GM23338 (cell line): ENCODE measurements at regions not wholly inside any gene's neighbourhood (a gene's known extent, or its start where the extent isn't known, plus 50 kb on each side); places are given as distances from the start of the nearest gene placed in this dataset.

Source experiments
- ATAC-seq: fragments of 200-7000 bp; cut with Tn5 transposase; 3 replicates; pipeline ENCODE4 v1.9.1; 2020
- DNase-seq: peaks from one replicate; pipeline ENCODE4 v3.0.0-alpha.2; 2015; ENCODE audit warnings: low spot score
- H2AFZ ChIP-seq: fragments of 200-600 bp; sonication (generic); 2 replicates; pipeline ENCODE4 v1.8.0; 2016; ENCODE audit warnings: antibody characterized with exemption, mild to moderate bottlenecking, moderate library complexity
- H3F3A ChIP-seq: fragments of 200-600 bp; sonication (generic); replicated peaks from 2 replicates; pipeline ENCODE4 v1.8.0; 2017; ENCODE audit warnings: antibody characterized with exemption, mixed run types, low read depth
- H3K27ac ChIP-seq: fragments of 200-600 bp; sonication (generic); 2 replicates; pipeline ENCODE4 v1.6.1; 2016; ENCODE audit warnings: low read depth
- H3K27me3 ChIP-seq: fragments of 200-600 bp; sonication (generic); 2 replicates; pipeline ENCODE4 v1.8.0; 2016; ENCODE audit warnings: mild to moderate bottlenecking, mixed run types, moderate library complexity; ENCODE audit not compliant: insufficient read depth
- H3K36me3 ChIP-seq: fragments of 200-600 bp; sonication (generic); 2 replicates; pipeline ENCODE4 v1.8.0; 2016; ENCODE audit warnings: mild to moderate bottlenecking; ENCODE audit not compliant: insufficient read depth
- H3K4me1 ChIP-seq: fragments of 200-600 bp; sonication (generic); 2 replicates; pipeline ENCODE4 v1.8.0; 2016; ENCODE audit warnings: mild to moderate bottlenecking, moderate library complexity; ENCODE audit not compliant: insufficient read depth
- H3K4me2 ChIP-seq: fragments of 200-600 bp; sonication (generic); 2 replicates; pipeline ENCODE4 v1.7.1; 2017; ENCODE audit warnings: mixed run types
- H3K4me3 ChIP-seq: fragments of 200-600 bp; sonication (generic); 2 replicates; pipeline ENCODE4 v1.6.1; 2016; ENCODE audit warnings: mixed run types
- H3K79me2 ChIP-seq: fragments of 200-600 bp; sonication (generic); replicated peaks from 2 replicates; pipeline ENCODE4 v1.8.0; 2017; ENCODE audit warnings: mild to moderate bottlenecking; ENCODE audit not compliant: insufficient read depth
- H3K9me2 ChIP-seq: fragments of 200-600 bp; sonication (generic); 2 replicates; pipeline ENCODE4 v1.8.0; 2017; ENCODE audit not compliant: insufficient read depth
- H4K20me1 ChIP-seq: fragments of 200-600 bp; sonication (generic); replicated peaks from 2 replicates; pipeline ENCODE4 v1.8.0; 2017; ENCODE audit warnings: mild to moderate bottlenecking; ENCODE audit not compliant: insufficient read depth
- H3K27ac Mint-ChIP-seq: 2 replicates; pipeline ENCODE4 v1.8.0; 2020; ENCODE audit warnings: inconsistent platforms, mild to moderate bottlenecking, moderate library complexity, mixed read lengths
- H3K27me3 Mint-ChIP-seq: 3 replicates; pipeline ENCODE4 v1.8.0; 2022; ENCODE audit warnings: low read depth, mild to moderate bottlenecking, moderate library complexity, mixed read lengths, inconsistent platforms; ENCODE audit not compliant: insufficient read depth, poor library complexity
- H3K36me3 Mint-ChIP-seq: 3 replicates; pipeline ENCODE4 v1.8.0; 2021; ENCODE audit warnings: low read depth, mild to moderate bottlenecking, inconsistent platforms, moderate library complexity, mixed read lengths
- H3K4me1 Mint-ChIP-seq: 3 replicates; pipeline ENCODE4 v1.8.0; 2020; ENCODE audit warnings: mild to moderate bottlenecking, inconsistent platforms, mixed read lengths
- H3K4me3 Mint-ChIP-seq: 3 replicates; pipeline ENCODE4 v1.8.0; 2021; ENCODE audit warnings: moderate library complexity, mild to moderate bottlenecking, inconsistent platforms, mixed read lengths
- H3K9me3 Mint-ChIP-seq: 3 replicates; pipeline ENCODE4 v1.8.0; 2020; ENCODE audit warnings: moderate library complexity, mild to moderate bottlenecking, inconsistent platforms, mixed read lengths
- ETS1 ChIP-seq: IDR thresholded peaks from 2 replicates; pipeline ENCODE4 v1.6.1; 2016; ENCODE audit warnings: antibody characterized with exemption
- EZH2 ChIP-seq: fragments of 200-600 bp; sonication (generic); IDR thresholded peaks from one replicate; pipeline ENCODE4 v1.8.0; 2017; ENCODE audit warnings: antibody characterized with exemption, mild to moderate bottlenecking, low read depth; ENCODE audit not compliant: unreplicated experiment
- EZH2phosphoT487 ChIP-seq: fragments of 200-600 bp; sonication (generic); IDR thresholded peaks from one replicate; pipeline ENCODE4 v1.8.1; 2018; ENCODE audit warnings: antibody characterized with exemption; ENCODE audit not compliant: unreplicated experiment
- JUNB ChIP-seq: IDR thresholded peaks from one replicate; pipeline ENCODE4 v1.6.1; 2016; ENCODE audit warnings: antibody characterized with exemption; ENCODE audit not compliant: unreplicated experiment
- NANOG ChIP-seq: IDR thresholded peaks from 2 replicates; pipeline ENCODE4 v1.6.1; 2016; ENCODE audit warnings: antibody characterized with exemption, borderline replicate concordance
- REST ChIP-seq: IDR thresholded peaks from one replicate; pipeline ENCODE4 v1.6.1; 2018; ENCODE audit warnings: antibody characterized with exemption; ENCODE audit not compliant: unreplicated experiment
- STAT1 ChIP-seq: IDR thresholded peaks from one replicate; pipeline ENCODE4 v1.6.1; 2016; ENCODE audit warnings: antibody characterized with exemption; ENCODE audit not compliant: unreplicated experiment
- ZNF114 ChIP-seq: fragments of 250-450 bp; sonication (Bioruptor Pico); IDR thresholded peaks from 2 replicates; pipeline ENCODE4 v1.5.0; 2020; ENCODE audit warnings: mild to moderate bottlenecking, moderate library complexity
- TF ChIP-seq, protein P1 (sequence below), 2 experiments: fragments of 200-600 bp in 1 of 2; sonication (generic) in 1 of 2; conservative IDR thresholded peaks; 2 replicates each; pipeline versions ENCODE4 v1.5.1 to v1.6.1; 2016 to 2017; ENCODE audit warnings: antibody characterized with exemption in 2 of 2, low read depth in 2 of 2, mild to moderate bottlenecking in 2 of 2, moderate library complexity in 1 of 2
- TF ChIP-seq, protein P2 (sequence below): fragments of 250-450 bp; sonication (Bioruptor Pico); IDR thresholded peaks from 2 replicates; pipeline ENCODE4 v1.5.0; 2020; ENCODE audit warnings: mild to moderate bottlenecking, moderate library complexity

DNA sequence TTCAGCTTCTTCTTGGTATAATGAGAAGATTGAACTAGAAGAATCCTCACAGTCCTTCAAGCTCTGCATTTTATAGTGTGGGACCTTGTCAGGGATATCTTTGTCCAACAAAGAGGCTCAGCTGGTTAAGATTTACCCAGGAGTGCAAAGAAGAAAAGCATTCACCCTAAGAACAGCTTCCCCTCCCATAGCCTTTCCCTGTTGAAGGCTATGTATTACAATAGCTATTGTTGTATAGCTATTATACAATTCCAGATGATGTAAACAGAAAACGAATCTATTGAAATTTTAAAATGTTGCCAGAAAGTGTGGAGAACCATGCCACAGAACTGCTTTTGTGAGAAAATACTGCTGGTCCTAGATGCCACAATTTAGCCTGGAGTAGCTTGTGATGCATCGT is 85.5 kb upstream of the CNKSR3 start:
- Histone ChIP-seq H4K20me1 (no peaks in the 10 kb centered on the region), H3K36me3 (no peaks in the 10 kb centered on the region), H2AFZ (no peak overlapping the region), H3F3A (no peaks in the 10 kb centered on the region), H3K27me3 (no peaks in the 10 kb centered on the region), H3K9me2 (0 out of 2 replicates have a peak, but pooled peaks cover 3% of the 10 kb centered on the region), H3K79me2 (no peaks in the 10 kb centered on the region), H3K4me1 (peaks cover 14% of the 10 kb centered on the region), H3K27ac (no peak overlapping the region), H3K4me2 (no peak overlapping the region; the same call in 1 of the 2 replicates), H3K4me3 (no peak overlapping the region)
- TF ChIP-seq EZH2phosphoT487 (no peak), ETS1 (no peak), STAT1 (no peak), NANOG (no peak), ZNF114 (CRISPR knock-in tag) (no peak), EZH2 (no peak), REST (no peak), JUNB (no peak)
- TF ChIP-seq, protein P1, sequence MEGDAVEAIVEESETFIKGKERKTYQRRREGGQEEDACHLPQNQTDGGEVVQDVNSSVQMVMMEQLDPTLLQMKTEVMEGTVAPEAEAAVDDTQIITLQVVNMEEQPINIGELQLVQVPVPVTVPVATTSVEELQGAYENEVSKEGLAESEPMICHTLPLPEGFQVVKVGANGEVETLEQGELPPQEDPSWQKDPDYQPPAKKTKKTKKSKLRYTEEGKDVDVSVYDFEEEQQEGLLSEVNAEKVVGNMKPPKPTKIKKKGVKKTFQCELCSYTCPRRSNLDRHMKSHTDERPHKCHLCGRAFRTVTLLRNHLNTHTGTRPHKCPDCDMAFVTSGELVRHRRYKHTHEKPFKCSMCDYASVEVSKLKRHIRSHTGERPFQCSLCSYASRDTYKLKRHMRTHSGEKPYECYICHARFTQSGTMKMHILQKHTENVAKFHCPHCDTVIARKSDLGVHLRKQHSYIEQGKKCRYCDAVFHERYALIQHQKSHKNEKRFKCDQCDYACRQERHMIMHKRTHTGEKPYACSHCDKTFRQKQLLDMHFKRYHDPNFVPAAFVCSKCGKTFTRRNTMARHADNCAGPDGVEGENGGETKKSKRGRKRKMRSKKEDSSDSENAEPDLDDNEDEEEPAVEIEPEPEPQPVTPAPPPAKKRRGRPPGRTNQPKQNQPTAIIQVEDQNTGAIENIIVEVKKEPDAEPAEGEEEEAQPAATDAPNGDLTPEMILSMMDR (conservative IDR thresholded peaks at IDR 0.05; ENCODE audit: low read depth in 2 of 2), result no peak
- TF ChIP-seq, protein P2, sequence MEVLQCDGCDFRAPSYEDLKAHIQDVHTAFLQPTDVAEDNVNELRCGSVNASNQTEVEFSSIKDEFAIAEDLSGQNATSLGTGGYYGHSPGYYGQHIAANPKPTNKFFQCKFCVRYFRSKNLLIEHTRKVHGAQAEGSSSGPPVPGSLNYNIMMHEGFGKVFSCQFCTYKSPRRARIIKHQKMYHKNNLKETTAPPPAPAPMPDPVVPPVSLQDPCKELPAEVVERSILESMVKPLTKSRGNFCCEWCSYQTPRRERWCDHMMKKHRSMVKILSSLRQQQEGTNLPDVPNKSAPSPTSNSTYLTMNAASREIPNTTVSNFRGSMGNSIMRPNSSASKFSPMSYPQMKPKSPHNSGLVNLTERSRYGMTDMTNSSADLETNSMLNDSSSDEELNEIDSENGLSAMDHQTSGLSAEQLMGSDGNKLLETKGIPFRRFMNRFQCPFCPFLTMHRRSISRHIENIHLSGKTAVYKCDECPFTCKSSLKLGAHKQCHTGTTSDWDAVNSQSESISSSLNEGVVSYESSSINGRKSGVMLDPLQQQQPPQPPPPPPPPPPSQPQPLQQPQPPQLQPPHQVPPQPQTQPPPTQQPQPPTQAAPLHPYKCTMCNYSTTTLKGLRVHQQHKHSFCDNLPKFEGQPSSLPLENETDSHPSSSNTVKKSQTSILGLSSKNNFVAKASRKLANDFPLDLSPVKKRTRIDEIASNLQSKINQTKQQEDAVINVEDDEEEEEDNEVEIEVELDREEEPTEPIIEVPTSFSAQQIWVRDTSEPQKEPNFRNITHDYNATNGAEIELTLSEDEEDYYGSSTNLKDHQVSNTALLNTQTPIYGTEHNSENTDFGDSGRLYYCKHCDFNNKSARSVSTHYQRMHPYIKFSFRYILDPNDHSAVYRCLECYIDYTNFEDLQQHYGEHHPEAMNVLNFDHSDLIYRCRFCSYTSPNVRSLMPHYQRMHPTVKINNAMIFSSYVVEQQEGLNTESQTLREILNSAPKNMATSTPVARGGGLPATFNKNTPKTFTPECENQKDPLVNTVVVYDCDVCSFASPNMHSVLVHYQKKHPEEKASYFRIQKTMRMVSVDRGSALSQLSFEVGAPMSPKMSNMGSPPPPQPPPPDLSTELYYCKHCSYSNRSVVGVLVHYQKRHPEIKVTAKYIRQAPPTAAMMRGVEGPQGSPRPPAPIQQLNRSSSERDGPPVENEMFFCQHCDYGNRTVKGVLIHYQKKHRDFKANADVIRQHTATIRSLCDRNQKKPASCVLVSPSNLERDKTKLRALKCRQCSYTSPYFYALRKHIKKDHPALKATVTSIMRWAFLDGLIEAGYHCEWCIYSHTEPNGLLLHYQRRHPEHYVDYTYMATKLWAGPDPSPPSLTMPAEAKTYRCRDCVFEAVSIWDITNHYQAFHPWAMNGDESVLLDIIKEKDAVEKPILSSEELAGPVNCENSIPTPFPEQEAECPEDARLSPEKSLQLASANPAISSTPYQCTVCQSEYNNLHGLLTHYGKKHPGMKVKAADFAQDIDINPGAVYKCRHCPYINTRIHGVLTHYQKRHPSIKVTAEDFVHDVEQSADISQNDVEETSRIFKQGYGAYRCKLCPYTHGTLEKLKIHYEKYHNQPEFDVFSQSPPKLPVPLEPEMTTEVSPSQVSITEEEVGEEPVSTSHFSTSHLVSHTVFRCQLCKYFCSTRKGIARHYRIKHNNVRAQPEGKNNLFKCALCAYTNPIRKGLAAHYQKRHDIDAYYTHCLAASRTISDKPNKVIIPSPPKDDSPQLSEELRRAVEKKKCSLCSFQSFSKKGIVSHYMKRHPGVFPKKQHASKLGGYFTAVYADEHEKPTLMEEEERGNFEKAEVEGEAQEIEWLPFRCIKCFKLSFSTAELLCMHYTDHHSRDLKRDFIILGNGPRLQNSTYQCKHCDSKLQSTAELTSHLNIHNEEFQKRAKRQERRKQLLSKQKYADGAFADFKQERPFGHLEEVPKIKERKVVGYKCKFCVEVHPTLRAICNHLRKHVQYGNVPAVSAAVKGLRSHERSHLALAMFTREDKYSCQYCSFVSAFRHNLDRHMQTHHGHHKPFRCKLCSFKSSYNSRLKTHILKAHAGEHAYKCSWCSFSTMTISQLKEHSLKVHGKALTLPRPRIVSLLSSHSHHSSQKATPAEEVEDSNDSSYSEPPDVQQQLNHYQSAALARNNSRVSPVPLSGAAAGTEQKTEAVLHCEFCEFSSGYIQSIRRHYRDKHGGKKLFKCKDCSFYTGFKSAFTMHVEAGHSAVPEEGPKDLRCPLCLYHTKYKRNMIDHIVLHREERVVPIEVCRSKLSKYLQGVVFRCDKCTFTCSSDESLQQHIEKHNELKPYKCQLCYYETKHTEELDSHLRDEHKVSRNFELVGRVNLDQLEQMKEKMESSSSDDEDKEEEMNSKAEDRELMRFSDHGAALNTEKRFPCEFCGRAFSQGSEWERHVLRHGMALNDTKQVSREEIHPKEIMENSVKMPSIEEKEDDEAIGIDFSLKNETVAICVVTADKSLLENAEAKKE (CRISPR knock-in tag), result no peak
- ATAC-seq, result peak; percentile 69
- peaks cover 23% of the 10 kb centered on the region for H3K4me1 Mint-ChIP-seq
- no peaks in the 10 kb centered on the region for H3K9me3 Mint-ChIP-seq
- H3K4me3 Mint-ChIP-seq, result no peak overlapping the region
- peaks cover 2% of the 10 kb centered on the region for H3K27me3 Mint-ChIP-seq
- DNase-seq, result peak; percentile 18
- no peak overlapping the region for H3K27ac Mint-ChIP-seq
- H3K36me3 Mint-ChIP-seq, result no peaks in the 10 kb centered on the region
